22Rv1 (cell line): ENCODE measurements at regions not wholly inside any gene's neighbourhood (a gene's known extent, or its start where the extent isn't known, plus 50 kb on each side); places are given as distances from the start of the nearest gene placed in this dataset.

Source experiments
- ZFX ChIP-seq: fragments of 450-650 bp; IDR thresholded peaks from 2 replicates; pipeline ENCODE4 v1.6.1; 2017; ENCODE audit warnings: antibody characterized with exemption, borderline replicate concordance
- TF ChIP-seq, protein P1 (sequence below): fragments of 450-650 bp; IDR thresholded peaks from 2 replicates; pipeline ENCODE4 v1.5.1; 2017; ENCODE audit warnings: mild to moderate bottlenecking

DNA sequence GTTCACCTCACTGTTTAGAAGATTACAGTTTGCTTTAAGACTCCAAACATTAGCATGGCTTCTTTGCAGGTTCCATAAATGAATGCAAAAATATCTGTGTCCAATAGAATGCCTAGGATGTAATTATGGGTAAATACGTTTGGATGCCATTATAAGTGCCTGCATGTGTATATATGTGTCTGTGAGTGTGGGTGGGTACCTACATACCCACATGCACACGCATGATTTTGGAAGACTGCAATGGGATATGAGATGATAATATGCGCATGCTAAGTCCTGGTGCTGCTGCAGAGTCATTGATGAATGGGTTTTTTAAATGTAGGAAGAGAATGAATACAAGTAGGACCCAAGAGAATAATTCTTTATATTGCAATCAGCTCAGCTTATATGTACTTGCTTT is 406.4 kb downstream of the ZSWIM6 start:
- TF ChIP-seq, protein P1, sequence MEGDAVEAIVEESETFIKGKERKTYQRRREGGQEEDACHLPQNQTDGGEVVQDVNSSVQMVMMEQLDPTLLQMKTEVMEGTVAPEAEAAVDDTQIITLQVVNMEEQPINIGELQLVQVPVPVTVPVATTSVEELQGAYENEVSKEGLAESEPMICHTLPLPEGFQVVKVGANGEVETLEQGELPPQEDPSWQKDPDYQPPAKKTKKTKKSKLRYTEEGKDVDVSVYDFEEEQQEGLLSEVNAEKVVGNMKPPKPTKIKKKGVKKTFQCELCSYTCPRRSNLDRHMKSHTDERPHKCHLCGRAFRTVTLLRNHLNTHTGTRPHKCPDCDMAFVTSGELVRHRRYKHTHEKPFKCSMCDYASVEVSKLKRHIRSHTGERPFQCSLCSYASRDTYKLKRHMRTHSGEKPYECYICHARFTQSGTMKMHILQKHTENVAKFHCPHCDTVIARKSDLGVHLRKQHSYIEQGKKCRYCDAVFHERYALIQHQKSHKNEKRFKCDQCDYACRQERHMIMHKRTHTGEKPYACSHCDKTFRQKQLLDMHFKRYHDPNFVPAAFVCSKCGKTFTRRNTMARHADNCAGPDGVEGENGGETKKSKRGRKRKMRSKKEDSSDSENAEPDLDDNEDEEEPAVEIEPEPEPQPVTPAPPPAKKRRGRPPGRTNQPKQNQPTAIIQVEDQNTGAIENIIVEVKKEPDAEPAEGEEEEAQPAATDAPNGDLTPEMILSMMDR = no peak
- TF ChIP-seq ZFX = no peak
